NCI-H2171 treated with DMSO at 0.1 percent for 48 hours (cell line): ENCODE measurements at regions not wholly inside any gene's neighbourhood (a gene's known extent, or its start where the extent isn't known, plus 50 kb on each side); places are given as distances from the start of the nearest gene placed in this dataset.
"Not testable (repeated sequence)": the region's sequence is repeated elsewhere in the genome, so short reads cannot be mapped to it uniquely, and the experiment has no call there.

Experiments used
- DNase-seq: peaks from one replicate; lab custom pipeline; 2025; lab: John Stamatoyannopoulos, UW

DNA sequence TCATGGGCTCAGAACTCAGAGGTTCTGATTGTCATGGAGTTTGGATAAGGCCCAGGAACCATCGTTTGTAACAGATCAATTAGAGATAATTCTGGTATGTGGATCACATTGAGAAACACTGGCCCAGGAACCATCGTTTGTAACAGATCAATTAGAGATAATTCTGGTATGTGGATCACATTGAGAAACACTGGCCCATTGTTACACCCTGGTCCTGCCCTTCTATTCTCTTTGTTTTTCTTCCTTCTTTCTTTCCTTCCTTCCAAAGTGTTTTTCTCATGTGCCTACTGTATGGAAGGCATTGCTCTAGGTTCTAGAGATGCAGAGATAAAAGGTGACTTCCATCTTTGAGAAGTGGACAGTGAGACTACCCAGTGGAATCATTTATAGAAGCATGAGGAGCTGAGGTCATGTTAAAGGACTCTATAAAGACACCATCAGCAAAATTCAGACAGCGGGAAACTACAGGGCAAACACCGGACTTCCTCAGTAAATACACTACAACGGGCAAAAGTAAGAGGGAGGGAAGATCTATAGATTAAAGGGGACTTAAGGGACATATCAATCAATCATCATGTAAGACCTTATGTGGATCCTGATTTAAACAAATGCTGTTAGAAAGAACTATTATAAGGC is 153.8 kb downstream of the UNC5CL start:
- DNase-seq = no peak

DNA sequence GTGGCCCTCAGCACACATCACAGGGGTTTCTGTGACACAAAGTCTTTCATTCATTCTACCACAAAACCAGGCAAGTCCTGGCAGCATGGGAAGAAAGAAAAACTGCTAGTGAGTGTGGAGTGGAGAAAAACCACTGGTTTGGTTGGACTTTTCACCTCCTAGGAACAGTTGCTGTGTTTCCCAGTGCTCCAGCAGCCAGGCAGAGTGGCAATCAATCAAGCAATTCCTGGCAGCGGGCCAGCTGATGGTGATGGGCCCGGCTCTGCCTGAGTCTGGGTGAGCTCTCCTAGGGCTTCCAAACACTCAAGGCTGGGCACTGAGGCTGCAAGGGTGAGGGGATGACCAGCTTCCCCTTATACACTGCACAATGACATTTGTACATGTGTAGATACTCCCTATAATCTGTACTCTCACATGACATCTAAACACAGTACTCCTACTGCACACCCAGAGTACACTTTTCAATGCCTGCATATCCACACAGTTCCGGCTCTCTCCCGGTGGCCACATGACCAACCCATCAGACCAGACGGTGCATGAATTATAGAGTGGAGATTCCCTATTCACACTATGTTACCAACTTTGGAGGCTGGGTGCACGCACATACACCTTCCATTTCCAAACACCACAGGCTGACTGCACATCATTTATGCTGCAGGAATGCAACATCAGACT is 156.6 kb downstream of the UNC5CL start:
- peak; percentile 77 for DNase-seq

DNA sequence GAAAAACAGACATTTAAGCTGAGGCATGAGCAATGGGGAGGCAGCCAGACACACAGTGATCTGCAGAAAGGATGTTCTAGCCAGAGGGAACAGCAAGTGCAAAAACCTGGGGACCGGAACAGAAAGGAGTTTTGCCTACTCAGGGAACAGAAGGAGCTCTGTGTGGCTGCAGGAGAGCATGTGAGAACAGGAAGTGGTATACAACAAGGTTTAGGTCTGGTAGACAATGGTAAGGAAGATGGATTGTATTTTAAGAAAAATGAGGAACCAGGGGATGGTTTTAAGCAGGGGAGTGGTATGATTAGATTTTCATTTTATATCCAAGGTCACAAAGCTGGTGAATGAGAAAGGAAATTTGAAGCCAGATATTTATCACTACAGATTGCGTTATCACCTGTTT is 157.5 kb downstream of the UNC5CL start:
- peak; percentile 63 for DNase-seq

DNA sequence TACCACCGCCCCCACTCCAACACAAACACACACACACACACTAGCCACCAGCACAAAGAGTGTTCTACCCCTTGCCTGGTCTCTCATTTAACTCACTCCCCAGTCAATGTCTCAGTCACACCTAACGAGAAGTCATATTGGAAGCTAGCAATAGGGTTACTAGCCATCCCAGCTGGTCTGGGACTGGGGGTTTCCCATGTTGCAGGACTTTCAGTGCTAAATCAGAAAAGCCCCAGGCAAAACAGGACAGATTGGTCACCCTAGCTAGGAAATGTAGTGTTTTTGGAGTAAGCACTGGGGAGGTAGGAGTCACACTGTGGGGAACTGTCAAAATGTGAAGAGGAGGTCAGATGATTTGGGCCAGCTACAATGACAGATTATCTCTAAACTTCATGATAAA is 158.1 kb downstream of the UNC5CL start:
- no peak for DNase-seq

DNA sequence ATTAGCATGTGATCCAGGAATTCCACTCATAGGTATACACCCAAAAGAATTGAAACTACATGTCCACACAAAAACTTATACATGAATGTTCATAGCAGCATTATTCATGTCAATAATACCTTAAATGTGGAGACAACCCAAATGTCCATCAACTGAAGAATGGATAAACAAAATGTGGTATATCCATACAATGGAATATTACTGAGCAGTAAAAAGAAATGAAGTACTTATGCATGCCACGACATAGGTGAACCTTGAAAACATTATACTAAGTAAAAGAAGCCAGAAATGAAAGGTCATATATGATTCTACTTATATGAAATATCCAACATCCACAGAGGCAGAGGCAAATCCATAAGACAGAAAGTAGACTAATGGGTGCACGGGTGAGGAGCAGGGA is 159.9 kb downstream of the UNC5CL start:
- no peak for DNase-seq

DNA sequence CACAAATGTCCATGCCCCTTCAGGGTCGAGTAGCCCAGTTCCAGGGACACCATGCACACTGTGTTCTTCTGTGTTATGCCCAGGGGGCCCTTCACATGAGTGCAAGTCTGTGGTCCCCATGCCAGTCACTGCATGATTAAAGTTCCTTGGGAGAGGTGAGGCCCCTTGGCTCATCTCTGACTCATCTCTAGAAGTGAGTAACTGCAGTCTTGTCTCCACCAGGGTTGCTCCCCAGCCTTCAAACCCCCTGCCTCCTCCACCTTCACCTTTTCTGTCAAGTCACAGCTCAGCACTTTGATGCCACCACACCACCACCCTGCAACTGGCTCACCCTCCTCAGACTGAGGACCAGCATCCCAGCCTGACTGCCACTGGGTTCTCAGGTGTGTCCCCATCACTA is 161.7 kb downstream of the UNC5CL start:
- no peak for DNase-seq

DNA sequence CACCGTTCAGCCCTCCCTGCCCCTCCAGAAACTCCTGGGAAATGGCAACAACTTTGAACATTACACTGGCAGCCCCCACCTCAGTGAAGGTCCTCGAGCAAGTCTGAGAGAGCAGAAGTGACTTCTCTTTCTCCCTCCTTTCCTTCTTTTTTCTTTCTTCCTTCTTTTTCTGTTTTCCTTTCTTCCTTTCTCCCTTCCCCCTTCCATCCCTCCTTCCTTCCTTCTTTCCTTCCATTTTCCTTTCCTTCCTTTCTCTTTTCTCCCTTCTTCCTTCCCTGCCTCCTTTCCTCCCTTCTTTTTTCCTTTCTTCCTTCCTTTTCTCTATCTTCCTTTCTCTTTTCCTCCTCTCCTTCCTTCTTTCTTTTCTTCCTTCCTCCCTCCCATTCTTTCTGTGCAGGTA is 162.7 kb downstream of the UNC5CL start:
- no peak for DNase-seq

DNA sequence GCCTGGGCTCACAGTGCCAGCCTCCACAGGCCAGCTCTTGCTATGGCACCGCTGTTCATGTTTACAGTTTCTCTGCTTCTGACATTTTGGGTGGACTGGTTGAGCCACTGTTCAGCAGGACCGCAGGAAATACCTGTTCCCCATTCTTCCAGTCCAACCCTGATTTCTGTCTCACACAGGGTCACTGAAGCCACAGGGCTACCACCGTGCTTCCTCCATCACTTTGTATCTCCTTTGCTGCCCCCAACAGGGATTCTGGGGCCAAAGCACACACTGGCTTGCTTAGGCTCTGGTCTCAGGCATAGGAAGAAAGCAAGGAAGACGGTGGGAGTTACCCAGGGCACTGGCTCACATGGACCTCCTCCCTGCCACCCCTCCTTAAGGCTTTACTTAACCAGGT is 164.5 kb downstream of the UNC5CL start:
- DNase-seq = no peak

DNA sequence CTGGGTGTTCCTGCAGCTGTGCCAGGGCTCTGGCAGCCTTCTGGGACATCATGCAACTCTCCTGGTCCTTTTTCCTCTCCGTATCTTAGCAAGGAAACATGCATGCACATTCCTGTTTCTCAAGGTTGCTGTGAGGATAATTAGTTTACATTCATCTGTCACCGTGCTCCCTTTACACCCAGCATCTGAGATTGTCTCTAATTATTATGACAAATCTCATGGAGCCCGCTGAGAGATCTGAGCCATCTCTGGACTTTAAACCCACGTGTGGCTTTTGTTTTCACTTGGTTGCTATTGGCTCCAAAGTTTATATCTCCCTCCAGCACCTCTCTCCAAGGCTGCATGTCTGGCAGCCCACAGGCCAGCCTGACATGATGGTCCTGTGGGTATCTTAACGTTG is 167.6 kb downstream of the UNC5CL start:
- peak; percentile 24 for DNase-seq

DNA sequence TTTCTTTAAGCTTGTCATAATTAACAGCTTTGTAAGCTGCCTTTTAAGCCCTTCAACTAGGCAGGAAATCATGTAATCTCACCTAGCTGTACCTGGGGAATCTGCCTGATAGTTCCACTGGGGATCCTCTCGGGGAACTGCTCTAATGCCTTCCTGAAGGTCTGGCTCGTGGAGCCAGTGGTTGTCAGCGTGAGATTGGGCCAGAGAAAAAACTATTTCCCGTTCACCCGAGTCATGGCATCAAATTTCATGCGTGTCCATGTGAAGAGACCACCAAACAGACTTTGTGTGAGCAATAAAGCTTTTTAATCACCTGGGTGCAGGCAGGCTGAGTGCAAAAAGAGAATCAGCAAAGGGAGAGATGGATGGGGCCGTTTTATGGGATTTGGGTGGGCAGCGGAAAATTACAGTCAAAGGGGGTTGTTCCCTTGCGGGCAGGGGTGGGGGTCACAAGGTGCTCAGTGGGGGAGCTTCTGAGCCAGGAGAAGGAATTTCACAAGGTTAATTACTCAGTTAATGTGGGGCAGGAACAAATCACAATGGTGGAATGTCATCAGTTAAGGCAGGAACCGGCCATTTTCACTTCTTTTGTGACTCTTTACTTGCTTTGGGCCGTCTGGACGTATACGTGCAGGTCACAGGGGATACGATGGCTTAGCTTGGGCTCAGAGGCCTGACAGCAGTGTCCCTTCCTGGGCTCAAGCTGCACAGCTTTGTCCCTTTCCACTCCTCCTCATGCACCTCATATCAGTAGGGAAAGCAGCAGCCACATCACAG is 170.7 kb downstream of the UNC5CL start:
- DNase-seq = peak; percentile 29

DNA sequence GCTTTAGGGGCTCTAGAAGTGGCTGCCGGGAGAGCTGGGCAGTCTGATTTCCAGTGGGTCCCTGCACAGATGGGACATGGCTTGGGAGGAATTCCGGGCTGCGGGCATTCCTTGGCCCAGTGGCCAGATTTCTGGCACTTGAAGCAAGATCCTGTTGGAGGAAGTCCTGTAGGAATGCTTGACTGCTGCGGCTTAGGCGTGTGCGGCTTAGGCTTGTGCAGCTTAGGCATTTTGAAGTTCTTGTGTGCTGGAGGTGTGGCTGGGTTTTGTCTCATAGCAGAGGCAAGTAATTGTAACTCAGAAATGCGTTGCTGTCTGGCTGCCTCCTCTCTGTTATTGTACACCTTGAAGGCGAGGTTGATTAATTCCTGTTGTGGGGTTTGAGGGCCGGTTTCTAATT is 171.5 kb downstream of the UNC5CL start:
- DNase-seq = not testable (repeated sequence)

DNA sequence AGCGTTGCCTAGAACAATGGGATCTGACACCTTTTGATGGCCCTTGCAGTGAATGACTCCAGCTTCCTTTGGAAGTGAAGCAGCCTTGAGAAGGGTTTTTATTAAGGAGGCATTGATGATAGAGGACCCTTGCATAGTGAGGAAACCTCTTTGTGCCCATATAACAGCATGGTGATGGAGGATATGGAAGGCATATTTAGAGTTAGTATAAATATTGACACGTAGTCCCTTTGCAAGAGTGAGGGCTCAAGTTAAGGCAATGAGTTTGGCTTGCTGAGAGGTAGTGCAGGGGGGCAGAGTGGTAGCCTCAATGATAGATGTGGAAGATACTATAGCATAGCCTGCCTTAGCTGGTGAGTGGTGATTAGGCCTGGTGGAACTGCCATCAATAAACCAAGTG is 173.8 kb downstream of the UNC5CL start:
- DNase-seq = not testable (repeated sequence)

DNA sequence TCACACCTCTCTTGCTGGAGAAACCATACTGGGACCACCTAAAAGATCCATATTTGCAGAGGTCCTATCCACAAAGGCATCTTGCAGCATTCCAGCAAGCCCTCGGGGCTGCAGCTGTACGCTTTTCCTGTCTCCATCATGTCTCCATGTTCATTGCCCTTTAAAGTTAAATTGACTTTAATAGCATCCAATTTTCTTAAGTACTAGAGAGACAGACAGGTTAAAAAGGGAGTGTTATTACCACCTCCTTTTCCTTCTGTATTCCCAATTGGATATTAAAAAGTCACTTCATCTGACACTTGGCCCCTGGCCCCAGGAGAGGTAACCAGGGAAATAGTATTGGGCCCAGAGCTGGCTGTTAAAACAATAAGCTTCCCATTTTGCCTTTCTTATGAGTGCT is 178.6 kb downstream of the UNC5CL start:
- no peak for DNase-seq

DNA sequence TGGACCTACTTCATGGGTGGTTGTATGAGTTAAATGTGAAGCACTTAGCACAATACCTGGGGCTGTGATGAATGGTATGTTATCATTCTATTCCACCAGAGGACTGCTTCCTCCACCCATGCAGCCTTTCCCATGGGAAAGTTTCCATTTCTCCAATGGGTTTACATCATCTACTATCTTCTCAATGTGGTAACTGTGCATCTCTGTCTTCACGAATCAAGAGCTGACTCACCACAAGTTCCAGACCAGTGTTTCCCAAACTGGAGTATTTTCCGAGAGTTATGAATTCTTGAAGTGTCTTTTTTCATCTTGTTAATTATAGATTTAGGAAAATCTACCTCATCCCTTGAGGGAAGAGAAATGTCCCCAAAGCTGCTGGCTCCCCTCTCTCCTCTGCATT is 182.8 kb downstream of the UNC5CL start:
- DNase-seq = no peak

DNA sequence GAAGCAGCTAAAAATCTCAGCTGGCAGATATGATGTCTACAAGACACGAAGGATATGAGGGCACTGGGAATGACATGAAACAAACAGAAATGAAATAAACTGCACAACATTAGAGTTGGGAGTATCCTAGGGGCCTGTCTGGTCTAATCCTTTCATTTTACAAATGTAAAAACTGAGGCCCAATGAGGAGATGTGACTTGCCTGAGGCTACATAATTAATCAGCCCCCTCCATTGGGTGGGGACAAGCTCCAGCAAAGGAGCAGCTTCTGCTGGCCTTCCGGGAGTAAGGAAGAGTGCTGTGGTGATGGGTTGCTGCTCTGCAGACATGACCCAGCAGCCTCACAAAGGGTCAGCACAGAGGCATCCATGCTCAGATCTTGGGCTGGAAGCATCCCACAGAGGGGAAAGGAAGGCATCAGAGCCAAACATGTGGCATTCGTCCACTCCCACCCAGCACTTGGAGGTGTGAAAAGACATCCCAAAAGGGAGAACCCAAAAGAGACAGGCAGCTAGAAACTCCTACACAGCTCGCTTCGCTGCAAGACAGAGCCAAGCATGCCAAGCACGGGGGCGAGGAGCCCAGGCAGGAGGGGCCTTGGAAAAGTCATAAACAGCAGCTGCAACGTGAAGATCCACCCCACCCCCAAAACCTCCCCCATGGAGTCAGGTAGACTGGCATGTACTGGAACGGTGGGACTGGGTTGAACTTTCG is 183.7 kb downstream of the UNC5CL start:
- no peak for DNase-seq

DNA sequence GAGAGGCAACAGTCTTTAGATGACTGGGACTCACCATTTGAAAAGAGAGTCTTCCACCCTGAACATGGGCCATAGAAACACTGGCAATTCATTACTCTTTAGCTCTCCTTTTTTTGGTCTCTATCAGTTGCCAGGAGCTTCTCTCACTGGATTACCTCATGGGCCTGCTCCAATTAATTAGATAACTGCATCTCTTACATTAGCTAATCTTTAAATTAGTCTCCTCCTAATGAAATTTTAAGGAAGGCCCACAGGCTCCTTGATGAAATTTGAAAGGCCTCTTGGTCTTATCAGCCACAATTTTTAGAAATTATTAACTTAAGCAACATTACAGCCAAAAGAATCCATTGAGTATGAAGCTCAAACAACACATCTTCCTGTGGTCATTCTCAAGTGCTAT is 184.4 kb downstream of the UNC5CL start:
- no peak for DNase-seq

DNA sequence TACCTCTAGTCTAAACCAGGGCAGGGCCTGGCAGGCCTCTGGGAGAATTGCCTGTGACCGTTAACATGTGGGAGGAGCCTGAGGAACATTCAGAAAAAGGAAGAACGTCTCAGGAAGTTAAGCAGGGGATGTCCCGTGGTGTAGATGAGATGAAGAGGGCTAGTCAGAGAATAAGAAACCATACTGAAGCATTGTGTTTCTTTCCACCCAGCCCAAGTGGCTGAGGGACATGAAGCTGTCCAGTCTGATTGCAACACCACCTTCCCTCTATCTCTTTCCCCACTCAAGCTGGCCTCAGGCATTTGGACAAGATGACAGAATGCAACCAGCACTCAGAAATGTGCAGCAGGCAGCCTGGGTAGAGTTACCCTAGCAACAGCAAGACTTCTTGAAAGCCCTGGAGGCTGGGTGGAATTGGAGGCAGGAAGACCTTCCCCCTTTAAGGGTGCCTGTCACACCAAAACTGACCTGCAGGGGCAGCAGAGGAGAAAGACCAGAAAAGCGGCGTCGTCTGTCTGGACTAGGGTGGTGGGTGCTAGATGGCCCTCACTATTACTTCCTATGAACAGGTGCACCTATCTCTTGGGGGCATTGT is 186.1 kb downstream of the UNC5CL start:
- no peak for DNase-seq

DNA sequence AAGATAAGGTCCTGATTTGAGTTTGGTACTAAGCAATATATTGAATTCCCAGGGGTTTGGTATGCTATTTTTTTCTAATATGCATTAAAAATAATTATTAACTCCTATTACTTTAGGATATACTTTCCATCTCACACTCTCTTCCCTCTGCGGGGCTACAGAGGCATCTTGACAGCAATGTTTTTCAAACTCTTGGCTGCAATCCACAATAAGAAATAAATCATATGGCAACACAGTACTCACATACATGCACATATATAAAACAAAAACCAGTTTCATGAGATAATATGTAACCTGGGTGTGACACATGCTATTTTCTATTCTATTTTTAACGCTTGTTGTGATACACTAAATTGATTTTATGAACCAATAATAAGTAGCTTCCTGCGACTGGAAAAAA is 189.5 kb downstream of the UNC5CL start:
- no peak for DNase-seq

DNA sequence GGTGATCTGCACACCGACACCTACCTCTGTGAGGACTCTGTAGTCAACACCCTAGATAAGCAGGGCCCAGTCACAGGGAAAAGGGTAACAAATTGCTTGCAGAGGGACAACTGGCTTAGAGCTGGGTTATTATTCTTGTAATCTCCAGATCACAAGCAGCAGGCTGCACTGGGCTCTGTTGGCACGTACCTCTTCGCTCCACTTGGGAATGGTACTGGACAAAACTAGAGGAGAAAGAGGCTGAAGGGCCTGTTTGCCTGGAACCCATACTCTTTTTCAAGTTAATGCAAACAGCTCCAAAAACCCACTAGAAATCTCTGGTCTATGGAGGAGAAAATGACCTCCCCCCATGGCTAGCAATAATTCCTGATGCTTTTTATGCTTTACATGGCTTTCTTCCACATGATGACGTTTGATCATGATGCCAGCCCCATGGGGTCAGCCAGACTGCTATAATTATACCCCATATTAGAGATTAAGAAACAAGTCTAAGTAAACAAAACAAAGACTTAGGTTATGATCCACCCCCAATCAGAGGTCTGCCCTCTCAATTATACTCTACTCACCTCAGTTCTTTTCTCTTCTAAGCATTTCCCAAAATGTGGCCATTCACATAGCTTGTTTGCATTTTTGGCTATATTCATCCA is 190.0 kb downstream of the UNC5CL start:
- no peak for DNase-seq

DNA sequence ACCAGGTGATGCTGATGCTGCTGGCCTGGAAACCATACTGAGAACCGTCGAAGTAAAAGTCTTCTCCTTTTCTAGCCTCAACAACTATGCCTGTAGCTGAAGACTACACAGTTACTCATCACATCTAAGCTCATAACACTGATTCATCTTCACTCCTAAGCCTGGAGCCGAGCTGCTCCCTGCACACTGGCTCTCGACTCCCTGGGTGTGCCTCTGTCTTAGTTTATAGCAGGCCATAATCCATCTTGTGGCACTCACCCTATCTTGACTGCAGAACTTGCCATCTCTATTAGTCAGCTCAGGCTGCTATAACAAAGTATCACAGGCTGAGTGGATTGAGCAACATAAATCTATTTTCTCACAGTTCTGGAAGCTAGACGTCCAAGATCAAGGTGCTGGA is 191.0 kb downstream of the UNC5CL start:
- no peak for DNase-seq

DNA sequence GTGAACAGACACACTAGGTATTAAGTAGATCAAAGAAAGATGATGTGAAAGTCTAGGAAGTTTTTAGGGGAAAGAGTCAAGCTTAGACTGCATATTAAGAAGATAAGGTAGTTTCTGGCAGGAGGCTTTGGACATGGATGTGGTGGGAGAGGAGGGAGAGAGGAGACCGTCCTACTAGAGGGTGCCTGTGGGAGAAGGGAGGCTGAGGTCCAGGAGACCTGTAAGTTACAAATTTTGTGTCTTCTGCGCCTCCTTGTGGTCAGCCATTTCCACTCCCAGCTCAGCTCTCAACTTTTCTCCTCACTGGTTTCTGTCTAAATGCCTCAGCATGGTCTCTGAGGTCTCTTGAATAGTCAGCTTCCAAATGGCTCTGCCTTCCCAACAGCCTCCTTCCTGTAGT is 193.5 kb downstream of the UNC5CL start:
- DNase-seq = no peak

DNA sequence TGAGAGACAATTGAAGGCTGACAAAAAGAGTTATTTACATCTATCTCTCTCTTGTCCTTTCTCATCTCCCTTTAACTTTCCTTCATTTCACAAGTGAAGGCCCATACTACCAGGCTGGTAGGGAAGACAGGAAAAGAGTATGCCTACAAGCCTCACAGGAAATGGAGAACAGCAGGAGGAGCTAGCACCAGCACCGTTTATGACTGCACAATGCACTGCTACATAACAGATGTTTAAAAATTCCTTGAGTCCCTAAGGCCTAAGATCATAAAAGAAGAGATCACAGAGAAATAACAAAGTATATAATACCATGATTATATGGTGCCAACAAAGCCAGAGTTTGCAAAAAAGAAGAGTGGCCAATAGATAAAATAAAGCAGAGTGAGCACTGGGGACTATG is 194.8 kb downstream of the UNC5CL start:
- DNase-seq = no peak
